GM12891 (cell line): ENCODE measurements at regions not wholly inside any gene's neighbourhood (a gene's known extent, or its start where the extent isn't known, plus 50 kb on each side); places are given as distances from the start of the nearest gene placed in this dataset.

ENCODE experiments used
- PAX5 ChIP-seq: IDR thresholded peaks from 2 replicates; pipeline ENCODE4 v1.6.1; 2011; ENCODE audit warnings: low read length, moderate library complexity, mild to moderate bottlenecking; ENCODE audit not compliant: insufficient read depth, severe bottlenecking
- POLR2A ChIP-seq: IDR thresholded peaks from 2 replicates; pipeline ENCODE4 v1.6.1; 2011; ENCODE audit warnings: low read depth, low read length, control low read depth
- POLR2AphosphoS5 ChIP-seq: IDR thresholded peaks from 2 replicates; pipeline ENCODE4 v1.6.1; 2011; ENCODE audit warnings: low read depth, low read length, control low read depth
- POU2F2 ChIP-seq: IDR thresholded peaks from 2 replicates; pipeline ENCODE4 v1.6.1; 2011; ENCODE audit warnings: low read depth, mild to moderate bottlenecking, control low read depth, low read length, moderate library complexity
- SPI1 ChIP-seq: IDR thresholded peaks from 2 replicates; pipeline ENCODE4 v1.6.1; 2011; ENCODE audit warnings: low read depth, low read length, control low read depth
- TAF1 ChIP-seq: IDR thresholded peaks from 2 replicates; pipeline ENCODE4 v1.6.1; 2011; ENCODE audit warnings: low read depth, low read length, control low read depth

DNA sequence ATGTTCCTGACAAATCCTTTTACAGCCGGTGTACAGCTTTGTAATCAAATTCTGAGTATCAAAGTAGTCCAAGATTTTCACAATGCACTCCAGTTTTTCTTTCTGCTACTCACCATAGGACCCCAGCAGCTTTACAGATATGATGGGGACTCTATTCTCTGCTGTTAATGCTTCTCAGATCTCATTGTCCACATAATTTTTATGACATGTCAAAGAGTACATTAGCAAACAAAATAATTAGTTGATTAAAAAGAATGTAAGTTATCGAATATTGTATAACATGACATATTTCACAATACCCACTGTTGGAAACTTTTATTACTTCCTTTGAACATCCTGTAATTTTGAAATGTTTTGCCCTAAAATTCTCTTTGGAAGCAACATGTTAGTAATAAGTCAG, 81.4 kb upstream of the KIAA1217 start:
- no peak for TF ChIP-seq POLR2A
- no peak for TF ChIP-seq PAX5
- no peak for TF ChIP-seq POLR2AphosphoS5
- TF ChIP-seq POU2F2: no peak
- TF ChIP-seq TAF1: no peak
- no peak for TF ChIP-seq SPI1
